ENCODE measurements at regions not wholly inside any gene's neighbourhood (a gene's known extent, or its start where the extent isn't known, plus 50 kb on each side); places are given as distances from the start of the nearest gene placed in this dataset.

DNA sequence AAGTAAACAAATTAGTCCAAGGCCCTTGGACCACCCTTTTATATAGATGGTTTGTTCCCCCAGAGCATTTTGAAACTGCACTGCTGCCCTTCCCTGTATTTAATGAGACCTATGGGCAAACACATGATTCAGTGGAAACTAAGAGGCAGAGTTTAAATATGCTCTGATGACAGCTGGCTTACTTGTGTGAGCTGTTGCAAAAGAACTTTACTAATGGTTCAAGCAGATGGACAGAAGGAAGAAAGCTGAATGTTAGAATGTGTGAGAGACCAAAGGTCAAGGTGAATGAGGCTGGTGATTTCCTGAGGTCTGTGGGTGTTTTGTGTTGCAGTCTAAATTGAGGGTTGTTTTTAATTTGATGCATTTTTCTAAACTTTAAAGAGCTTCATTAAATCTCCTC is 123.0 kb upstream of the CEP162 start:
- TF ChIP-seq, protein P1, sequence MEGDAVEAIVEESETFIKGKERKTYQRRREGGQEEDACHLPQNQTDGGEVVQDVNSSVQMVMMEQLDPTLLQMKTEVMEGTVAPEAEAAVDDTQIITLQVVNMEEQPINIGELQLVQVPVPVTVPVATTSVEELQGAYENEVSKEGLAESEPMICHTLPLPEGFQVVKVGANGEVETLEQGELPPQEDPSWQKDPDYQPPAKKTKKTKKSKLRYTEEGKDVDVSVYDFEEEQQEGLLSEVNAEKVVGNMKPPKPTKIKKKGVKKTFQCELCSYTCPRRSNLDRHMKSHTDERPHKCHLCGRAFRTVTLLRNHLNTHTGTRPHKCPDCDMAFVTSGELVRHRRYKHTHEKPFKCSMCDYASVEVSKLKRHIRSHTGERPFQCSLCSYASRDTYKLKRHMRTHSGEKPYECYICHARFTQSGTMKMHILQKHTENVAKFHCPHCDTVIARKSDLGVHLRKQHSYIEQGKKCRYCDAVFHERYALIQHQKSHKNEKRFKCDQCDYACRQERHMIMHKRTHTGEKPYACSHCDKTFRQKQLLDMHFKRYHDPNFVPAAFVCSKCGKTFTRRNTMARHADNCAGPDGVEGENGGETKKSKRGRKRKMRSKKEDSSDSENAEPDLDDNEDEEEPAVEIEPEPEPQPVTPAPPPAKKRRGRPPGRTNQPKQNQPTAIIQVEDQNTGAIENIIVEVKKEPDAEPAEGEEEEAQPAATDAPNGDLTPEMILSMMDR (conservative IDR thresholded peaks at IDR 0.05; ENCODE audit: control insufficient read depth, insufficient read depth, low read depth, low read length): no peak
- DNase-seq (ENCODE audit: low read depth): peak; percentile 46
- H3K4me3 ChIP-seq (ENCODE audit: control insufficient read depth, low read depth, low read length): no peak overlapping the region

DNA sequence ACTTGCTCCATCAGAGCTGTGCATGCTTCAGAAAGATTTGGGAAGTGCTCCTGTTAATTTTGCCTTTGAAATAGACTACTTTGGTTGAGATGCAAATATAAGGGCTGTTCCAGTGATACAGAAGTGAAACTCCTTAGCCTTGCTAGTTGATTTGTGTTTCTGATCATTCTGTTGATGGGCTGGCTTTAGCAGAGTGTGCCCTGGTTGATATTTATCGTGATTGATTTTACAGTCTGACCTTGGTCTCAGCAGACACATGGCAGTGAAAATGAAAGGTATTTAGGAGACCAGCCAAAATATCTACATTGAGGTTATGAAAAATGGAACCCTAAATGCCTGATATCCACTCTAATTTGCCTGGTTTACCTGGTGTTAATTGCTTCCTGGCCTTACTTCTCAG is 122.1 kb upstream of the CEP162 start:
- no peak for DNase-seq (ENCODE audit: low read depth)
- no peak overlapping the region for H3K4me3 ChIP-seq (ENCODE audit: control insufficient read depth, low read depth, low read length)
- TF ChIP-seq, protein P1 (conservative IDR thresholded peaks at IDR 0.05; ENCODE audit: control insufficient read depth, insufficient read depth, low read depth, low read length): no peak

DNA sequence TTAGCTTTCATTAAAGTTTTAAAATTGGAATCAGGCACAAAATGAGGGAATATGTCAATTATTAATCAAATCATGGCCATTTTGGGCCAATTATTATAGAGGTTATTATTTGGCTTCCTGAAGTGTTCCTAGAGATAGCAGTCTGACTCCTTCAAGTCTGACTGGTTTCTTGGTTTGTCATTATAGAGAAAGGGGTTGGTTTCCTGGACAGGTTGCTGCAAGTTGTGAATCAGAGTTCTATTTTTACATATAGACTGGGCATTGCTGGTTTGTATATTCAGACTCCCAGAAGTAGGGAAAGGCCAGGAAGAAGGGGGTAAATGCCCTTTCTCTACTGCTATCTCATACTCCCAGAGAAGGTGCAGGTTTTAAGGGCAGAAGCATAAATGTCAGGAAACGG is 121.4 kb upstream of the CEP162 start:
- no peak overlapping the region for H3K4me3 ChIP-seq (ENCODE audit: control insufficient read depth, low read depth, low read length)
- TF ChIP-seq, protein P1 (conservative IDR thresholded peaks at IDR 0.05; ENCODE audit: control insufficient read depth, insufficient read depth, low read depth, low read length): no peak
- no peak for DNase-seq (ENCODE audit: low read depth)

DNA sequence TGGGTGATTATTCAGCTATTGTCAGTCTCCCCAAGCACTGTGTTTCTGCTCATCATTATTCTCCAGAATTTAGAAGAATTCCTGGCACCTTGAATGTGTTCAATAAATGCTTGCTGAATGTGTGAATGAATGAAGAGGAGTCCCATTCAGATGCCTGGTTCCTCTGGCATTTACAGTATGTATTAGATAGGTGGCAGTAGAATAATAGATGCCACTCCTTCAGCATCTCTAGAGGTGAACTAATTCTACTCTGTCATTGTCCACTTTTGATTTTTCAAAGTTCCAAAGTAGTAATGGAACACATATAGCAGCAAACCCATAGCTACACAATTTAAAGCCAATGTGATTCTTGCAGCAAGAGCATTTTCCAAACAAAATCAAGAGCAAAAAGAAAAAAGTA is 118.9 kb upstream of the CEP162 start:
- H3K4me3 ChIP-seq (ENCODE audit: control insufficient read depth, low read depth, low read length): no peak overlapping the region
- DNase-seq (ENCODE audit: low read depth): peak; percentile 27
- TF ChIP-seq, protein P1 (conservative IDR thresholded peaks at IDR 0.05; ENCODE audit: control insufficient read depth, insufficient read depth, low read depth, low read length): peak; percentile 45

DNA sequence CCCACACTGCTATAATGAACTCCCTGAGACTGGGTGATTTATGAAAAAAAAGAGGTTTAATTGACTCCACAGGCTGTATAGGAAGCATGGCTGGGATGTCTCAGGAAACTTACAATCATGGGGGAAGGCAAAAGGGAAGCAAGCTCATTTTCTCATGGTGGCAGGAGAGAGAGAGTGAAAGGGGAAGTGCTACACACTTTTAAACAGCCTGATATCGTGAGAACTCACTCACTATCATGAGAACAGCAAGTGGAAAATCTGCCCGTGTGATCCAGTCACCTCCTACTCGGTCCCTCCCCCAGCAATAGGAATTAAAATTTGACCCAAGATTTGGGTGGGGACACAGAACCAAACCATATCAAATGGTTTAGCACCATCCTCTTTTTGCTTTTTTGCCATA is 116.6 kb upstream of the CEP162 start:
- TF ChIP-seq, protein P1 (conservative IDR thresholded peaks at IDR 0.05; ENCODE audit: control insufficient read depth, insufficient read depth, low read depth, low read length): no peak
- DNase-seq (ENCODE audit: low read depth): no peak
- H3K4me3 ChIP-seq (ENCODE audit: control insufficient read depth, low read depth, low read length): no peak overlapping the region

DNA sequence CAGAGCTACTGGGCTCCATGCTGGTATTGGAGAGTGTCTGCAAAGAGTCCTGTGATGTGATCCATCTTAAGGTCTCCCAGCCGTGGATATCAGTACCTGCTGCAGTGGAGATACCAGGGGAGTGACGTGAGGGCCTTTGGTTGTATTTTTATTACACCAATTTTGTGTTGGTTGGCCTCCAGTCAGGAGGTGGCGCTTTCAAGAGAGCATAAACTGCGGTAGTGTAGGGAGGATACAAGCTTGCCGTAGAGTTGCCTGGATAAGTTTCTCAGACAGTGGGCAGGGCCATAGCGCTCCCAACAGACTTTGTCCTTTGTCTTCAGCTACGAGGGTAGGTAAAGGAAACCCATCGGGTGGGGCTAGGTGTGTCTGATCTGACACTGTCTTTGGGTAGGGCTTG is 113.0 kb upstream of the CEP162 start:
- no peak overlapping the region for H3K4me3 ChIP-seq (ENCODE audit: control insufficient read depth, low read depth, low read length)
- TF ChIP-seq, protein P1 (conservative IDR thresholded peaks at IDR 0.05; ENCODE audit: control insufficient read depth, insufficient read depth, low read depth, low read length): no peak
- no peak for DNase-seq (ENCODE audit: low read depth)

DNA sequence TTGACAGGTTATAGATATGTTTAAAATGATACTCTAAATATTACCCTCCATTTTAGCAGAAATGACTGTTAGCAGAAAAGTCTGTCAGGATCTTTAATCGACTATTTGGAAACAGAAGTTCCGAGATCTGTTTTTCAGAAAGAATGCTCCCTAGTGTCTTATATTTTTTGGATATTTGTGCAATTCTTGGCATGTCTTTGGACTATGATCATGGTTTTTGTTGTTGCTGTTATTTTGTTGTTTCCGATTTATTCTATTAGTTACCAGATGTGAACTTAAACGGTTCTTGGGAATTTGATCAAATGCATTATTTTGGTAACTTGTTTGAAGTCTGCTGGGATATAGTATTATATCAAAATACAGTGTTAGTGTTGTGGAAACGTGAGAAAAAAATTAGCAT is 106.4 kb upstream of the CEP162 start:
- no peak for DNase-seq (ENCODE audit: low read depth)
- H3K4me3 ChIP-seq (ENCODE audit: control insufficient read depth, low read depth, low read length): no peak overlapping the region
- TF ChIP-seq, protein P1 (conservative IDR thresholded peaks at IDR 0.05; ENCODE audit: control insufficient read depth, insufficient read depth, low read depth, low read length): no peak

Data from fibroblast of mammary gland (primary cell).